HG03575 (cell line): ENCODE measurements at regions not wholly inside any gene's neighbourhood (a gene's known extent, or its start where the extent isn't known, plus 50 kb on each side); places are given as distances from the start of the nearest gene placed in this dataset.
A peak's percentile ranks its signal among the peaks of the same experiment; 100 is the strongest.
"Not testable (repeated sequence)": the region's sequence is repeated elsewhere in the genome, so short reads cannot be mapped to it uniquely, and the experiment has no call there.

Source experiments
- ATAC-seq: cut with Tn5 transposase; IDR thresholded peaks from one replicate; pipeline ENCODE4 v1.9.1; 2021; ENCODE audit not compliant: unreplicated experiment, insufficient number of reproducible peaks, low FRiP score; ENCODE audit errors: extremely low read depth

DNA sequence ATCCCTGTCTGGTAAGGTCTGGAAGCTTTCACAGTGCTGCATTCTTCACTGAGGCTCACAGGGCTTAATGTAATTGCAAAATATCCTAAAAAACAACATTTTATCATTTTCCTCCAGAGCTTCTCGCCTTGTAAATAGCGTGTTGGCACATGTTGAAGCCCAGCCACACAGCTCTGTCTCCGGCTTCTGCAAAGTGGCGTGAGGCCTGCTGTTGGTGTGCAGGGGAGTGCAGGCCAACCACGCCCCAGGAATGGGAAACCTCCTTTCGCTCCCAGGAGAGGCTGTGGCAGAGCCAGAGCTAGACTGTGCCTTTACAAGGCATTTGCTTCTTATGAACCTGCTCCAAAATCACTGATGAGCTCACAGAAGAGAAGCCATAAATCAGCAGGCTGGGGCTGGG, 248.2 kb upstream of the MAF start:
- ATAC-seq = no peak

DNA sequence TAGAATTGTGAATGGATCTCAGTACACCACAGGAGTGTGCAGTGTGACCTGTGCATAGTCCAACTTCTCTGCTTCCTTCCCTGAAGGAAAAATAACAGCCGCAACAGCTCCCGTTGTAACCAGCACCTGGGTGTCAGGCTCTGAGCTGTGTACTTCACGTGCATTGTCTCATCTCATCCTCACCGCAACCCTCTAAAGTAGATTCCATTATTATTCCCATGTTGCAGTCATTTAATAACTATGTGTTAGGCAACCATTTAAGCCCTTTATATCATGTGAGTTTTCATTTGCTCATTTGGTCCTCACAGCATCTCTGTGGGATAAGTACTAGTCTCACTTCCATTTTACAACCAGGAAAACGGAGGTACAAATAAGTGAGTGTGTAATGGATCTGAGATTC, 247.0 kb upstream of the MAF start:
- ATAC-seq = no peak

DNA sequence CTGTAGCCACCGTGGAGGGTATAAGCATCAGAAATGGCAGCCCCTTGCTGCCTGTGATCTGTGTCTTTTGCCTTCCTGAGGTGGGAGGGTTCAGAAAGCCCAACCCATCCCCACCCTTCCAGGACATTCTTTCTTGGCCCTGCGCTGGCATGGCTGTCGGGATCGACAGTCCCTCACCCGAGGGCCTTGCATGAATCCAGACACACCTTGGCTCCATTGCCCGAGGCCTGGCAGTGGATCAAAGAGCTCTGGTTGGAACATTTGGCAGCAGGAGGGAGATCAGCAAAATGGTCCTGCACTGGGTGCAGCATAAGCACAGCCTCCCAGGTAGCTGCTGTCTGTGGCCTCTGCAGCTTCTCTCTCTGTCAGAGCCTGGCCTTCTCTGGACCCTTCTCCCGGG, 246.6 kb upstream of the MAF start:
- no peak for ATAC-seq

DNA sequence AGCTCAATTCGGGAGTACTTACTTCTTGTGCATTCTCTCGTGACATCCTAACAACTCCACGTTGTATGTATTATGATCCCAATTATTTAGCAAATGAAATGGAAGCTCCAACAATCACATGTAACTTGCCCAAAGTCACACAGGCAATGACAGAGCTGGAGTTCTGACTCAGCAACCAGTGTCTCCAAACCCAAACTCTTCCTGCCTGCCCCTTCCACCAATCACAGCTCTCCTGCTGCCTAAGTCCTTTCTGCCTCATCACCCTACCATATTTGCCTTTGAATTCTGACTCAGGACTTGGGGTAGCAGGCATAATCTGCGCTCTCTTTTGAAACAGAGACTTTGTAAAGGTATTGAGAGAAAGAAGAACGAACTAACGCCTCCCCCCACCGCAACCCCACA, 245.2 kb upstream of the MAF start:
- no peak for ATAC-seq

DNA sequence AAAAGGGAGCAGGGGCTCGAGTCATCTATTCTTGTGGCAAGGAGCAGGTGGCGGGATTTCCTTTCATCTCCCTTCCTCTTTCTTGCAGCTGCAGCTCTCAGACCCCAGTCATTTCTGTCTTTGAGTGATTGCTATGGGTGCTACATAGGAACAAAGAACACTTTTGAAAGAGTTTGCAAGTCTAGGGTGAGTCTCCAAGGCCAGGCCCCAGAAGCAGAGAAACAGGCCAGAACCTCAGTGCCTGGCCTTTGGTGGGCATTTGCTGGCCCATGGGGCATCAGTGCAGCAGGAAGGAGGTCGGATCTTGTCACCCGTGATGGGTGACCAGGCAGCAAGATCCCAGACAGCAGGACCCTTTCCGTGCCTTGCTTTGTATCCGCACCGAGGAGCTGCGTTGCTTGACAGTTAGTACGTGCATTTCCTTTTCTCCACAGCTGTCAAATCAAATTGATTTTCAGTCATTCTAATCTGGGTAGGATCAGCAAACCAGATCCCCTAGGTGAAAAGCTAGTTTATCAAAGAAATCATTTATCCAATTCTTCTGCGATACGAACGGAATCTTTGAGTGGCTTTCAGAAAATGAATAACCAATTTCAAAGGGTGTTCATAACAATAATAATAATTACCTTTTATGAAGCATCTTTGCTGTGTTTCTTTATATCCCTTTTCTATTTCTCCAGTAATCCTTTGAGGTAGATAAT, 244.6 kb upstream of the MAF start:
- peak; percentile 67 for ATAC-seq

DNA sequence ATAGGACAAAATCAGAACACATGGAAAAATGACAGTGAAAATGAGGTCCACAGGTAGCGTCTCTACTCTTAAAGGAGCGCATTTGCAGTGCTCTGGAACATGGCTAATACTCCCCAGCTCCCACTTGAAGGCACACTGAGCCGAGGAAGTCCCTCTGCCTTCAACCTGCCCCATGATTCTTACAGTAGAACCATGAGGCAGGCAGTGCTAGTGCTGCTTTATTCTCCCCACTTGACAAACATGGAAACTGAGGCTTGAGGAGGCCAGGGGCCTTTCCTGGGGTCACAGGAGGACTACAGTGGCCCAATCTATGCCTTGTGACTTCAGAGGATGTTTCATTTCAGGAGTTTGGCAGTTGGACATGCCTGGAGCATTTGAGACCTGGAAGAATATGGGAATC, 244.1 kb upstream of the MAF start:
- no peak for ATAC-seq

DNA sequence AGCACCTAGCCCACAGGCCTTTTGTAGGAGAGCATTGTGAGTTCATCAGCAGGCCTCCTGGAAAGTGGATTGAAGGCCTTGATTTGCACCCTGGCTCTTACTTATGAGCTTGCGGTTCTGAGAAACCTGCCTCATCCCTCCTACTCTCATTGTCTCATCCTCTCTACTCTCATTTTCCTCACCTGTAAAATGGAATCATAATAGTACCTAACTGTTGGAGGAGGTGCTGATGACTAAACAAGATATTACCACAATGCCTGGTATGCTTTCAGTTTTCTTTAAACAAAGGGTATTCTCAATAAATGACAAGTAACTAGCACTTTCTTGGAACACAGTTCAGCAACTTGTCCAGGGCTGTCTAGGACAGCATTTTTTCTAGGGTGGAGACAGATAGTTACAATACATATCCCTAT, 243.1 kb upstream of the MAF start:
- no peak for ATAC-seq

DNA sequence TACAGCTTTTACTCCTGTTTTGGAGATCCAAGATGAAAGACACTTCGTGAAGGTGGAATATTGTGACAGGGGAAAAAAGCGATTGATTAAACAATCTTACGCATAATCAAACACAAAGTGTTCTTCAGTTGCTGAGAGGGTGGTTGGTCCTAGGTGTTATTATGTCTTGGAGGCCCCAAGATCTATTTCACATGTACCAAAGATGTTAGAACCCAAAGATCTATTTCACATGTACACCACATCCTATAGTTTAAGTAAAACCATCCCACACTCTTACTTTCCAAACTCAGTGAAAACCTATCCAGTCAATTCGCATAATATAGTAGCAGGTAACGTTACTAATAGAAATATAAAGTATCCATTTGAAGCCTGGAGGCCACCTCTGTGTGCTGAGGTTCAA, 242.6 kb upstream of the MAF start:
- ATAC-seq = no peak

DNA sequence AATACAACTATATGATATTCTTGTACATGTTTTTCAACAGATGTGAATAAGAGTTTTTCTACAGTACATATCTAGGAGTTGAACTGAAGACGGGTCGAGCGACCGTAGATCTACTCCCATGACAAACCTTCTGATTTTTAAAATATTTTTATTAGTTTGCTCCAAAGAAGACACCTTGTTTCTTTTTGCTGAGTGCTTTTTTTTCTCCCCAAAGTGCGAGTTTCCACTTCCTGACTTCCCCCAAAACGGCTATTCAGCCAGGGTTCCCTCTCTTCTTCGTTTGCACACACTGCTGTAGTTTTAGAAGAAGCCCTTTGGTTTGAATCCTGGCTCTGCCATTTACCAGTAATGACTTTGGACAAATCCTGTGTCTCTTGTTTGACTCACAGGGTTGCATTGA, 241.7 kb upstream of the MAF start:
- no peak for ATAC-seq

DNA sequence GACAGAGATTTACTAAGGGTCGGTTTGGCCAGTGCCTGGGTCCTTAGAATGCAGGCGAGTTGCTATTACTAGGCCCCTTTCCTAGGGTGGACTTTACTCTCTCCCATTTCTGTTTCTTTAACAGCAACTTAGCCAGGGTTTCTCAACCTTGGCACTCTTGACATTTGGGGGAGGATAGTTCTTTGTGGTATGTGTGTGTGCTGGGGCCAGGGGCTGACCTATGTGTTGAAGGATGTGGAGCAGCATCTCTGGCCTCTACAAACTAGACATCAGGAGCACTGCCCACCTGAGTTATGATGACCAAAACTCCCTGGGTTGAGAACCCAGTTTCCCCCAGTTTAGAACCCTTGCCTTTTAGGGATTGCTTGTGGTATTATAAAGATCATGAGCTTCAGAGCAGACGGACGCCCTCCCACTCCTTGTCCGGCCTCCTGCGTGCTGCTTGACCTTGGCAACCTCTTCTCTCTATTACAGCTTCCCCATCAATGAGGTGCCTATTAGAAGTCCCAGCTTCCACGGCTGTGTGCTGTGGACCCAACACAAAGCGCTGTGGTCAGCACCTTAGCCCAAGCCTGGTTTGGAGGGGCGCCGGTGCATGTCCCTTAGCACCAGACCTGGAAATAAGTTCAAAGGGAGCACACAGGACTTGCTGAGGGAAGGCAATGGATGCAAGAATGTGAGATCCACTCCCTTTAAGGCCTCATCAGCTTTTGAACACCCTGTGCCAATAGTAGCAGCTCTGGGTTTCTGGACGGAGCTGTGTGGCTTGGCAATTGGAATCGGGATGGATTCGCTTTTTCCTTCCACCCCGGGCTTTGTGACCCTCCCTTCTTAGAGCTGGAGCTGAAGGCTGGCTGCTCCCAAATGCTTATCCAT, 239.2 kb upstream of the MAF start:
- no peak for ATAC-seq

DNA sequence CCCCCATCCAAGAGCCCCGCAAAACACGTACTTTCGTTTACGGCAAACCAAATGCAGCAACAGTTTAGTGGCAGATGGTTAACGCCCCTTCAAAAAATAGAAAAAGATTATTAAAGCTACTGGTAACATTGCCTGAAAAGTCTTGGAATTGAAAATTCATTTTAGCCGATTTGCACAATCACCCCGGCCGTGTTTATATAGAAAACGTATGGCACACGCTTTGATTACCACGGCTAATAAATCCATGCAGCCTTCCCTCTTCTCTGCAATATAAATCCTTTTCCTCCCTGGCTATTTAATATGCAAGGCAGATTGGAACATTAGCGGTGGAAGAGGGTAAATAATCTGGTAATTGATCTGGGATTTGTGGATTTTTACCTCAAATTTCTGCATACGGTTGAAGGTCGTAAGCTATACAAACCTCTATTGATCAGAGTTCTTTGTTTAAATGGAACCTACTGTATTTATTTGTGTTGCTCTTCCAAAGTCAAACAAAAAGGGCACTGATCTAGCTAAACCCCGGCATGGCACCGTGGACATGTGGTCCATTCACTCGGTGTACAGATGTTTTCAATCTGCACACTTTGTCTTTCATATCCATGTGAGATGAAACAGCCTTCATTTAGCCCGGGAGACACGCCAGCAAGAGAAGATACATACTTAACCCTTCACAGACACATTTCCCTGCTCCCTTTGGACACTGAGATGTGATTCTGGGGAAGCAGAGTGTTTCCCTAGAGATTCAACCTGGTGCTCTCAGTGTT, 238.1 kb upstream of the MAF start:
- no peak for ATAC-seq

DNA sequence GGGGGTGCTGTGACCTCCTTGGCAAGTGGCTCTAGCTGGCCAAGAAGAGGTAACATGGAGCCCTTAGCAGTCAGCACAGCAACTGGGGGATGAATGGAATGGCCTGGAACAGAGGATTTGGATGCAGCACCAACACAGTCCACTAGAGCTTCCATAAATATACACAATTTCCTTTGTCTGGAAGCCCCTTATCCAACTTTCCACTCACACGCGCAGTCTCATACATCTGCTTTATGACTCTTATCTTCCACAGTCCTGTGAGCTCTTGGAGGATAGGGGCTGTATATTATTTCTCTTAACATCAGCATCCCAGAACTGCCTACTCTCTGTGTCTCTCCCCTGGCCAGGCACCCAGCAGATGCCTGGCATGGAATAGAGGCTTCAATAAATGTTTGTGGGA, 235.6 kb upstream of the MAF start:
- no peak for ATAC-seq

DNA sequence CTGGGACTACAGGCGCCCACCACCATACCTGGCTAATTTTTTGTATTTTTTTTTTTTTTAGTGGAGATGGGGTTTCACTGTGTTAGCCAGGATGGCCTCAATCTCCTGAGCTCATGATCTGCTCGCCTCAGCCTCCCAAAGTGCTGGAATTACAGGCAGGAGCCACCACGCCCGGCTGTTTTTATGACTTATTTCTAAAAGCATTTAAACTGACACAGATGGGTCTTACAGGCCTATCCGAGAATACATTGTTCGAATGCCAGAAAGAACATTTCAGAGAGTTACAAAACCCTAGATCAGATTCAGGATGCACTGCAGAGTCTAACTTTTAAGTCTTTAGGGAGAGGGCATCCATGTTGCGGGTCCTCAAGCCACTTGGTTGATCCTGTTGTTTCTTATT, 234.7 kb upstream of the MAF start:
- no peak for ATAC-seq

DNA sequence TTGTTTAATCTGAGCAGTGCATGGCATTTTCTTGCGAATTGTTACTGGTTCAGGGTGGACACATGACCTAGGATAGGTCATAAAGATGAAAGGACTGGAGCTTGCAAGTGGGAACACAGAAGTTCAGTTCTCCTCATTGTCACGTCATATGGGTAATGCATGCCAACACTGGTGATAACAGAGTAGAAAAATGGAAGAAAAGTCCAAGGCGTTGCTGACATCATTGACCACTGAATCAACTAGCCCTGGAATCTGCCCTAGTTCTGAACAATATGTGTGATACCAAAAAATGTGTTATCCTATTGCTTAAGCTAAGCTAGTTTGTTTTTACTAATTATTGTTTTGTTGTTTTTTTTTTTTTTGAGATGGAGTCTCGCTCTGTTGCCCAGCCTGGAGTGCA, 234.2 kb upstream of the MAF start:
- no peak for ATAC-seq

DNA sequence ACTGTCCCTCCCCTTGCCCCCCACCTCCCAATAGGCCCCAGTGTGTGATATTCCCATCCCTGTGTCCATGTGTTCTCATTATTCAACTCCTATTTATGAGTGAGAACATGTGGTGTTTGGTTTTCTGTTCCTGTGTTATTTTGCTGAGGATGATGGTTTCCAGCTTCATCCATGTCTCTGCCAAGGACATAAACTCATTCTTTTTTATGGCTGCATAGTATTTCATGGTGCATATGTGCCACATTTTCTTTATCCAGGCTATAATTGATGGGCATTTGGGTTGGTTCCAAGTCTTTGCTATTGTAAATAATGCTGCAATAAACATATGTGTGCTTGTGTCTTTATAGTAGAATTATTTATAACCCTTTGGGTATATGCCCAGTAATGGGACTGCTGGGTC, 233.5 kb upstream of the MAF start:
- not testable (repeated sequence) for ATAC-seq

DNA sequence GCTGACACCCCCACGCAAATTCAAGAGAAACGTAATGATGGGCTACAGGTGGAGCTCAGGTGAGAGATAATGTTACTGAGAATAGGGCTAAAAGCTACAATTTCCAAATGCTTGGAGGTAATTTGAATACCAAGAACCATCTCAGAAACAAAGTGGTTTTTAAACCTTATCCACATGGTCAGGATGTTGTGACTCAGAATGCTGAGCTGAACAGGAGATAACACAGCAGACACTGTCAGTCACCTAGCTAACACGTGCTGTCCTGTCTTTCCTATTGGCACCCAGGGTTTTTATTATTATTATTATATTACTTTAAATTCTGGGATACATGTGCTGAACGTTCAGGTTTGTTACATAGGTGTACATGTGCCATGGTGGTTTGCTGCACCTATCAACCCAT, 233.0 kb upstream of the MAF start:
- no peak for ATAC-seq

DNA sequence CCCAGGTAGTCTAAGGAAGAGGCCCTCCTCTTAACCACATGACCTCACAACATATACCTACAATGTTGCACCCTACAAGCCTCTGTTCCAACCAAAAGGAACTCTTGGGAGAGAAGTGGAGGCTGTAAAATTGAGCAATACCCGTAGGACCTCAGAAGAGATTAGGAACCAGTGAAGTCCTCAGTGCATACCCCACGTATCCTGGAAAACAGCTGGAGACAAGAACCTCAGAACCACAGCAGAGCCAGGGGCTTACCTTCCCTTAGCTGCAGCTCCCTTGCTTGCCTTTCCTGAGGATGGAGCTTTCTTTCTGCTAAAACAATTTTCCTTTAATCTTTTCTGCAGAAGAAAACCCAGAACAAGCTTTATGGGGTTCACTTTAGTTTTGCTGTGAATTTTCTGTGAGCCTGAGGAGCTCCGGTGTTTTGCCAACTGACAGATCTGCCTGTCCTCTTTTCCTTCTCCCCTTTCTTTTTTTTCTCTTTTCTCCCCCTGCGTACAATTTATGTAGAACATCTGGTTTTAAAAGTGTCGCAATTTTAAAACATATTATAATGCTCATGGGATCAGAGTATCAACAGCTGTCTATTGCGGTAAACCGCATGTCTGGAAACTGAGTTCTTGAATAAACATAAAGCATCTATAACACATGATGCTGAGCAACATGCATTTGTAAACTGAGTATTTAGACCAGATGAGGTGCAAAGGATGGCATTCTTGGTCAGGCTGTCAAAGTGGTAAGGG, 226.4 kb upstream of the MAF start:
- no peak for ATAC-seq

DNA sequence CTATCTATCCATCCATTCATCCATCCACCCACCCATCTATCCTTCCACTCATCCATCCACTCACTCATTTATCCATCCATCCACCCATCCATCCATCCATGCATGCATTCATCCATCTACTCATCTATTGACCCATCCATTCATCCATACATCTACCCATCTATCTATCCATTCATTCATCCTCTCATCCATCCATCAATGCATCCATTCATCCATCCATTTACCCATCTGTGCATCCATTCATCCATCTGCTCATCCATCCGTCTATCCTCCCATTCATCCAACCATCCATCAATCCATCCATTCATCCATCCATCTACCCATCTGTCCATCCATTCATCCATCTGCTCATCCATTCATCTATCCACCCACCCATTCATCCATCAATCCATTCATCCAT, 224.5 kb upstream of the MAF start:
- no peak for ATAC-seq

DNA sequence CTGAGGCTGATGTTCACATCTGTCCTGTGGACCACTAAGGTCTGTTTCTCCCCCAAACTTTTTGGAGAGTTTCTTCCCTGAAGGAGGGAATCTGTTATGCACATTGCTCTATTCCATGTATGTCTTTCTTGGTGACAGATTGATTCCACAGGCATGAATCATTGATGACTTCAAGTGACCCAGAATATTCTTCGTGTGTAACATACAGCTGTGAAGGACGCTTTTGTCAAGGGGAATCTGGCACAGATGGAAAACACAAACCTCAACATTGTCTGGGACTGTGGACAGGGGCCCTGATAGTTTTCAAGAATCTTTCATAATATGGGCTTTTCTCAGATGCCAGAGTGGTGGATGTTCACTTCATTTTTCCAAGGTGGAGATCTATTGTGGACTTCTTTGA, 223.1 kb upstream of the MAF start:
- ATAC-seq = no peak
